ENCODE measurements at regions not wholly inside any gene's neighbourhood (a gene's known extent, or its start where the extent isn't known, plus 50 kb on each side); places are given as distances from the start of the nearest gene placed in this dataset.

GRCh38 chr14:44113769-44114730 lies 393.0 kb downstream of the FSCB start:
- TF ChIP-seq CTCF (IDR thresholded peaks at IDR 0.05) (no peak), NRF1 (IDR thresholded peaks at IDR 0.05; ENCODE audit: low read depth, low read length) (no peak), POLR2AphosphoS5 (IDR thresholded peaks at IDR 0.05; ENCODE audit: low read depth, low read length) (no peak), REST (IDR thresholded peaks at IDR 0.05; ENCODE audit: low read depth, low read length) (no peak)

Measured in SK-N-SH (cell line).